ENCODE measurements at regions not wholly inside any gene's neighbourhood (a gene's known extent, or its start where the extent isn't known, plus 50 kb on each side); places are given as distances from the start of the nearest gene placed in this dataset.
"Not testable (repeated sequence)": the region's sequence is repeated elsewhere in the genome, so short reads cannot be mapped to it uniquely, and the experiment has no call there.

GRCh38 chr20:26208296-26209091 lies 511.8 kb upstream of the ZNF337 start:
- H3K27ac ChIP-seq = no peak overlapping the region
- H3K27me3 ChIP-seq = peaks cover 4 to 44% (median 9%) of the 10 kb centered on the region in 4 donors
- DNase-seq (peak in 4 of 6 donors; percentile 10 to 63 (median 36)), FAIRE-seq (no peak), ATAC-seq (peak in 3 of 4 donors; percentile 64 to 74 (median 70))
- H3K4me1 ChIP-seq = no peaks in the 10 kb centered on the region
- peak overlapping the region in 1 of 4 donors; percentile 38 for H3K4me3 ChIP-seq
- no peaks in the 10 kb centered on the region for H3K9me3 ChIP-seq
- intact Hi-C loops (cut with DNase I) = no loop called here
- 5% methylated on average over 64 to 91 of the region's 91 CpGs for WGBS, 2 donors
- no peak for TF ChIP-seq CTCF (IDR thresholded peaks at IDR 0.05)
- H3K36me3 ChIP-seq = no peaks in the 10 kb centered on the region

GRCh38 chr20:26207967-26208295 lies 511.3 kb upstream of the ZNF337 start:
- WGBS, 2 donors = 6 to 8% methylated on average over 31 to 35 of the region's 35 CpGs
- H3K9me3 ChIP-seq; H3K27ac ChIP-seq; FAIRE-seq; ATAC-seq; H3K36me3 ChIP-seq; intact Hi-C loops (cut with DNase I); H3K4me1 ChIP-seq: not testable (repeated sequence)
- Histone ChIP-seq H3K4me3 (peak overlapping the region in 1 of 4 donors; percentile 38), H3K27me3 (peaks cover 4 to 44% (median 9%) of the 10 kb centered on the region in 4 donors)
- peak in 3 of 6 donors; percentile 8 to 60 (median 55) for DNase-seq

GRCh38 chr20:26207237-26207966 lies 510.7 kb upstream of the ZNF337 start:
- FAIRE-seq (no peak), DNase-seq (no peak), ATAC-seq (no peak)
- no peaks in the 10 kb centered on the region for H3K9me3 ChIP-seq
- no peak overlapping the region for H3K27ac ChIP-seq
- no peaks in the 10 kb centered on the region for H3K4me1 ChIP-seq
- no peak overlapping the region for H3K4me3 ChIP-seq
- intact Hi-C loops (cut with DNase I) = no loop called here
- whole genome bisulfite sequencing, 2 donors = 50 to 52% methylated on average over 3 of the region's 3 CpGs
- H3K27me3 ChIP-seq = peaks cover 4 to 44% (median 9%) of the 10 kb centered on the region in 4 donors
- no peaks in the 10 kb centered on the region for H3K36me3 ChIP-seq
- no peak for TF ChIP-seq CTCF (IDR thresholded peaks at IDR 0.05)

GRCh38 chr20:26205350-26205749 lies 508.7 kb upstream of the ZNF337 start:
- no peaks in the 10 kb centered on the region for H3K9me3 ChIP-seq
- no peak overlapping the region for H3K4me3 ChIP-seq
- no peaks in the 10 kb centered on the region for H3K4me1 ChIP-seq
- ATAC-seq = no peak
- H3K27ac ChIP-seq = no peak overlapping the region
- FAIRE-seq = no peak
- 0 to 19% methylated on average over 1 of the region's 1 CpG for WGBS, 2 donors
- H3K36me3 ChIP-seq = no peaks in the 10 kb centered on the region
- no peak for TF ChIP-seq CTCF (IDR thresholded peaks at IDR 0.05)
- intact Hi-C loops (cut with DNase I) = no loop called here
- H3K27me3 ChIP-seq = peaks cover 4 to 44% (median 9%) of the 10 kb centered on the region in 4 donors
- DNase-seq = no peak

- H3K27ac ChIP-seq; DNase-seq; H3K36me3 ChIP-seq; FAIRE-seq; H3K9me3 ChIP-seq; H3K4me1 ChIP-seq; ATAC-seq; intact Hi-C loops (cut with DNase I); H3K4me3 ChIP-seq: not testable (repeated sequence)
- H3K27me3 ChIP-seq = peaks cover 0 to 12% (median 2%) of the 10 kb centered on the region in 4 donors
Observed at GRCh38 chr20:26201026-26201425, 504.4 kb upstream of the ZNF337 start.

GRCh38 chr20:26187329-26187728 lies 490.7 kb upstream of the ZNF337 start:
- intact Hi-C loops (cut with DNase I); H3K4me3 ChIP-seq; FAIRE-seq; H3K36me3 ChIP-seq; H3K27ac ChIP-seq; H3K4me1 ChIP-seq; H3K27me3 ChIP-seq; DNase-seq; H3K9me3 ChIP-seq: not testable (repeated sequence)
- WGBS, 2 donors = 56 to 59% methylated on average over 3 of the region's 3 CpGs
- ATAC-seq = peak in 1 of 4 donors; percentile 16

- H3K9me3 ChIP-seq; H3K4me1 ChIP-seq; intact Hi-C loops (cut with DNase I); H3K27me3 ChIP-seq; H3K36me3 ChIP-seq; FAIRE-seq; ATAC-seq; H3K27ac ChIP-seq; DNase-seq; H3K4me3 ChIP-seq: not testable (repeated sequence)
- 84 to 93% methylated on average over 2 of the region's 2 CpGs for WGBS, 2 donors
Observed at GRCh38 chr20:26183720-26184119, 487.1 kb upstream of the ZNF337 start.

- H3K27ac ChIP-seq; H3K9me3 ChIP-seq; ATAC-seq; FAIRE-seq; H3K27me3 ChIP-seq; DNase-seq; H3K4me1 ChIP-seq; H3K4me3 ChIP-seq; intact Hi-C loops (cut with DNase I); H3K36me3 ChIP-seq: not testable (repeated sequence)
- 50 to 55% methylated on average over 2 of the region's 2 CpGs for WGBS, 2 donors
Observed at GRCh38 chr20:26181364-26181763, 484.7 kb upstream of the ZNF337 start.

GRCh38 chr20:26171875-26172274 lies 475.2 kb upstream of the ZNF337 start:
- H3K27me3 ChIP-seq; DNase-seq; H3K9me3 ChIP-seq; H3K36me3 ChIP-seq; H3K4me1 ChIP-seq; FAIRE-seq; intact Hi-C loops (cut with DNase I); H3K4me3 ChIP-seq; H3K27ac ChIP-seq; ATAC-seq: not testable (repeated sequence)

All from pancreas (tissue), 10 donors.